ENCODE measurements at regions not wholly inside any gene's neighbourhood (a gene's known extent, or its start where the extent isn't known, plus 50 kb on each side); places are given as distances from the start of the nearest gene placed in this dataset.

DNA sequence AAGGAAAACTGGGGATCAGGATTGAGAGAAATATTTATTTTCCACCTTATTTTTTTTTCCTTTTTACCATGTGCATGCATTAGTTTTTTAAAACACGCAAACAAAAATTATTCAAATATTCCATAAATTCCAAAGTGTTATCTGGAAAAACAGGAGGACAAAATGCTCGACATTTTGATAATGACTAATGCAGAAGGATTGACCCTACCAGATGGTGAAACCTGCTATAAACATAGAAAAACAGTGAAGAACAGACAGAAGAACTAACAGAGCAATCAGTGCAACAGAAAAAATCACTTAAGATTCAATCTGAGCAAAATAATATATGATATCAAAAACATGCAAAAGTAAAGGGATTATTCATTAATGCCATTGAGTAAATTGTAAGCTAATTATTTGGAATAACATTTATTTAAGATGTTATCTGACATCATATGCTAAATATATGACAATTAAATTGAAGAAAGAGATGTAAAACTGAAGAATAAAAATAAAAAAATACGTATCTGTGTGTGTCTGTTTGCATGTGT lies 218.4 kb downstream of the LMBRD1 start:
- dilution Hi-C loops (cut with HindIII; ENCODE audit: low sequenced_read_pairs, unreplicated experiment): no loop called here
- Histone ChIP-seq H3K36me3 (ENCODE audit: control insufficient read depth, insufficient read depth, low read length) (no peaks in the 10 kb centered on the region), H3K4ac (ENCODE audit: low read depth, low read length) (no peak overlapping the region), H4K8ac (ENCODE audit: low read depth in 2 of 2, low read length in 2 of 2) (no peak overlapping the region), H3K4me3 (ENCODE audit: insufficient read depth, low read depth, low read length) (no peak overlapping the region), H3K9ac (ENCODE audit: low read depth, low read length) (no peak overlapping the region), H3K4me2 (ENCODE audit: low read depth, low read length) (no peak overlapping the region), H4K5ac (ENCODE audit: low read depth, low read length) (no peak overlapping the region), H3K14ac (replicated peaks; ENCODE audit: low read depth, low read length) (no peak overlapping the region), H3K18ac (ENCODE audit: low read depth, low read length) (no peak overlapping the region), H2AK9ac (replicated peaks; ENCODE audit: low read depth, low read length, poor library complexity) (no peak overlapping the region), H3K27me3 (ENCODE audit: control insufficient read depth, insufficient read depth, low read length) (no peaks in the 10 kb centered on the region), H3K56ac (ENCODE audit: extremely low read depth, insufficient read depth, low read length) (no peak overlapping the region), H2BK120ac (ENCODE audit: low read depth, low read length) (no peak overlapping the region), H2BK20ac (ENCODE audit: low read depth, low read length) (no peak overlapping the region), H3K27ac (ENCODE audit: insufficient read depth, low read length) (no peak overlapping the region), H2AFZ (replicated peaks; ENCODE audit: low read length, poor library complexity) (no peak overlapping the region), H3K4me1 (ENCODE audit: control insufficient read depth, insufficient read depth, low read length) (no peaks in the 10 kb centered on the region), H2BK15ac (ENCODE audit: low read depth, low read length) (no peak overlapping the region), H4K91ac (ENCODE audit: insufficient read depth, low read depth, low read length) (no peak overlapping the region), H2BK5ac (ENCODE audit: low read depth, low read length, poor library complexity, severe bottlenecking) (no peak overlapping the region), H4K20me1 (ENCODE audit: insufficient read depth, low read length) (no peaks in the 10 kb centered on the region), H3K9me3 (ENCODE audit: control insufficient read depth, insufficient read depth, low read length) (no peaks in the 10 kb centered on the region), H3K23ac (ENCODE audit: low read depth, low read length) (no peak overlapping the region), H2AK5ac (ENCODE audit: low read depth, low read length) (no peak overlapping the region), H3K79me1 (ENCODE audit: low read depth in 1 of 2, low read length in 2 of 2) (no peaks in the 10 kb centered on the region), H3K9me1 (ENCODE audit: insufficient read depth, low read length) (no peaks in the 10 kb centered on the region)
- in situ Hi-C loops (cut with MboI; ENCODE audit: low sequenced_read_pairs): no loop called here
- no TSS peak for BruUV-seq (replicated peaks)
- DNase-seq (no peak), ATAC-seq (ENCODE audit: low read depth) (no peak)
- TF ChIP-seq, protein P1, sequence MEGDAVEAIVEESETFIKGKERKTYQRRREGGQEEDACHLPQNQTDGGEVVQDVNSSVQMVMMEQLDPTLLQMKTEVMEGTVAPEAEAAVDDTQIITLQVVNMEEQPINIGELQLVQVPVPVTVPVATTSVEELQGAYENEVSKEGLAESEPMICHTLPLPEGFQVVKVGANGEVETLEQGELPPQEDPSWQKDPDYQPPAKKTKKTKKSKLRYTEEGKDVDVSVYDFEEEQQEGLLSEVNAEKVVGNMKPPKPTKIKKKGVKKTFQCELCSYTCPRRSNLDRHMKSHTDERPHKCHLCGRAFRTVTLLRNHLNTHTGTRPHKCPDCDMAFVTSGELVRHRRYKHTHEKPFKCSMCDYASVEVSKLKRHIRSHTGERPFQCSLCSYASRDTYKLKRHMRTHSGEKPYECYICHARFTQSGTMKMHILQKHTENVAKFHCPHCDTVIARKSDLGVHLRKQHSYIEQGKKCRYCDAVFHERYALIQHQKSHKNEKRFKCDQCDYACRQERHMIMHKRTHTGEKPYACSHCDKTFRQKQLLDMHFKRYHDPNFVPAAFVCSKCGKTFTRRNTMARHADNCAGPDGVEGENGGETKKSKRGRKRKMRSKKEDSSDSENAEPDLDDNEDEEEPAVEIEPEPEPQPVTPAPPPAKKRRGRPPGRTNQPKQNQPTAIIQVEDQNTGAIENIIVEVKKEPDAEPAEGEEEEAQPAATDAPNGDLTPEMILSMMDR (conservative IDR thresholded peaks at IDR 0.05; ENCODE audit: low read depth, low read length): no peak
- TF ChIP-seq MXI1 (IDR thresholded peaks at IDR 0.05; ENCODE audit: borderline replicate concordance, low read depth, low read length): no peak
- TF ChIP-seq CEBPB (IDR thresholded peaks at IDR 0.05; ENCODE audit: low read depth, low read length): no peak
- ChIA-PET POLR2A (ENCODE audit: unreplicated experiment) (no interaction called here), CTCF (interaction anchor here (0.6 kb wide), 1 partner anchor 31 kb away, joined by 3 read pairs; no protein-coding TSS in a partner anchor)
- intact Hi-C loops (cut with micrococcal nuclease): no loop called here
- WGBS, 2 experiments (ENCODE audit: extremely low coverage in 2 of 2, insufficient read length in 1 of 2): no CpG with 5 or more reads among the region's 3 CpGs
